OCI-LY7 (cell line): ENCODE measurements at regions not wholly inside any gene's neighbourhood (a gene's known extent, or its start where the extent isn't known, plus 50 kb on each side); places are given as distances from the start of the nearest gene placed in this dataset.

Experiments used
- EZH2phosphoT487 ChIP-seq: fragments of 200-600 bp; sonication (generic); IDR thresholded peaks from 2 replicates; pipeline ENCODE4 v1.6.1; 2018; ENCODE audit warnings: low read depth, borderline replicate concordance, mild to moderate bottlenecking, mixed run types, antibody characterized with exemption, low read length, moderate library complexity, mixed read lengths
- TF ChIP-seq, protein P1 (sequence below): fragments of 200-600 bp; sonication (generic); conservative IDR thresholded peaks from 2 replicates; pipeline ENCODE4 v1.5.1; 2014; ENCODE audit warnings: mild to moderate bottlenecking, antibody characterized with exemption, low read length, moderate library complexity, mixed read lengths

DNA sequence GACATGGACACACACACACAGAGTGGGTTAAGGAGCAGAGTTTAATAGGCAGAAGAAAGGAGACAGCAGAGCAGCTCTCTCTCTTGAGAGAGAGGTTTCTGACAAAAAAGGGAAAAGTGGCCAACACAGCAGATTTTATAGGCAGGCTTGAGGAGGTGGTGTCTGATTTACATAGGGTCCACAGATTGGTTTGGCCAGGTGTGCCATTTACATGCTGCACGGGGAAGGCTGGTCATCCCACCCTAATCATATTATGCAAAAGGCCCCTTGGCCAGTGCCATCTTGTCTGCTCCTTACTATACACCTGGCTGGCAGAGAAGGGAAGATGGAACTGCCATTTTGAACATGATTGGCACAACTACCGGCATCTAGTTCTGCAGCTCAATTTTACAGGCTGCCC, 240.8 kb downstream of the NPR3 start:
- TF ChIP-seq, protein P1, sequence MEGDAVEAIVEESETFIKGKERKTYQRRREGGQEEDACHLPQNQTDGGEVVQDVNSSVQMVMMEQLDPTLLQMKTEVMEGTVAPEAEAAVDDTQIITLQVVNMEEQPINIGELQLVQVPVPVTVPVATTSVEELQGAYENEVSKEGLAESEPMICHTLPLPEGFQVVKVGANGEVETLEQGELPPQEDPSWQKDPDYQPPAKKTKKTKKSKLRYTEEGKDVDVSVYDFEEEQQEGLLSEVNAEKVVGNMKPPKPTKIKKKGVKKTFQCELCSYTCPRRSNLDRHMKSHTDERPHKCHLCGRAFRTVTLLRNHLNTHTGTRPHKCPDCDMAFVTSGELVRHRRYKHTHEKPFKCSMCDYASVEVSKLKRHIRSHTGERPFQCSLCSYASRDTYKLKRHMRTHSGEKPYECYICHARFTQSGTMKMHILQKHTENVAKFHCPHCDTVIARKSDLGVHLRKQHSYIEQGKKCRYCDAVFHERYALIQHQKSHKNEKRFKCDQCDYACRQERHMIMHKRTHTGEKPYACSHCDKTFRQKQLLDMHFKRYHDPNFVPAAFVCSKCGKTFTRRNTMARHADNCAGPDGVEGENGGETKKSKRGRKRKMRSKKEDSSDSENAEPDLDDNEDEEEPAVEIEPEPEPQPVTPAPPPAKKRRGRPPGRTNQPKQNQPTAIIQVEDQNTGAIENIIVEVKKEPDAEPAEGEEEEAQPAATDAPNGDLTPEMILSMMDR, result no peak
- TF ChIP-seq EZH2phosphoT487, result no peak
